ENCODE measurements at regions not wholly inside any gene's neighbourhood (a gene's known extent, or its start where the extent isn't known, plus 50 kb on each side); places are given as distances from the start of the nearest gene placed in this dataset.
"Not testable (repeated sequence)": the region's sequence is repeated elsewhere in the genome, so short reads cannot be mapped to it uniquely, and the experiment has no call there.

DNA sequence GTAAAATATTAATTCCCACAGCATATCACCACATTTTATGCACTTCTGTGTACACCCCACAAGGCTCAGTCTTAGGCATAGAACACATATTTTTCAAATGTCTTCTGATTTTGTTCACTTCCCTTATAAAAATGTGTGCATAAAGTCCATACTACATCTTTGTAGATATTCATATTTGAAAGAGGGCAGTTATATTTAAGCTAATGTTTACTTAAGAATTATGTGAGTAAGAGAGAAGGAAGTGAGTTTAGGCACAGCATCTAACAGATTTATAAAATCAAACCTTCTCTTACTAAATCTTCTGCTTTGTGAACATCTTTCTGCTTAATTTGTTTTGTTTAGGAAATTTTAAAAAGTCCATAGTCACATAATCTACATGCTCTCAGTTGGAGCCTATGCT, 648.1 kb downstream of the FSCB start:
- DNase-seq (ENCODE audit: low spot score), result no peak

DNA sequence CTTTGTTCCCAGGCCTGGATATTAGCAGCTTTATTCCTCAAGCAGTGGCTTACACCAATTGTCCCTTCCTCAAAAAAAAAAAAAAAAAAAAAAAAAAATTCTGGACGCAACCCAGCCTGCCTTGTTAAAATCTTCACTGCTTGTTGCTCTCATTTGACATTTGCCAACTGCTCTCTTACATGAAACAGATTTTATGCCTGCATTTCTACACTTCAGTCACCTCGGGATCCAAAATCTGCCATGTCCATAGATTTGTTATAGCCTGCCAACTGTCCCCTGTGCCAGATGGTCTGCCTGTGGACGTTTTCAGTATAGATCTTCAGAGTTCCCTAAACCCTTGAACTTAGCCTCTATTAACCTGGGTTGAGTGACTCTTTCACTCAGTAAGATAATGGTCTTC, 651.5 kb downstream of the FSCB start:
- DNase-seq (ENCODE audit: low spot score), result no peak

DNA sequence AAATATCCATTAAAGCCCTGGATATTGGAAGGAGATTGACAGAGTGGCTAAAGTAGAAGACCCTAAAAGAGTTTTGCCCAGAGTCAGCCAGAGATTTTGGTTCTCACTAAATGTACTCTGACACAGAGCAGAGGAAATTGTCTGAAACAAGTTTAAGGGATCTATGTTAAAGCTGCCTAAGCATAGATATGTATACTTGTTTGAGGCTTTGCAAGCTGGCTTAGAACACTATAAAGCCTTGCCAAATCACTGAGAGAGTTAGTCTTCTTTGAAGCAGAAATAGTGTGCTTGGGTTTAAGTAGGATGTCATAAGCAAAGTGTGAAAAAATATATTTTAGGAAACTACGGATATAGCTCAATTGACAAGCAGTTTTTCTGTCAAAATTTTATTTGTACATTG, 653.5 kb downstream of the FSCB start:
- DNase-seq (ENCODE audit: low spot score), result no peak

DNA sequence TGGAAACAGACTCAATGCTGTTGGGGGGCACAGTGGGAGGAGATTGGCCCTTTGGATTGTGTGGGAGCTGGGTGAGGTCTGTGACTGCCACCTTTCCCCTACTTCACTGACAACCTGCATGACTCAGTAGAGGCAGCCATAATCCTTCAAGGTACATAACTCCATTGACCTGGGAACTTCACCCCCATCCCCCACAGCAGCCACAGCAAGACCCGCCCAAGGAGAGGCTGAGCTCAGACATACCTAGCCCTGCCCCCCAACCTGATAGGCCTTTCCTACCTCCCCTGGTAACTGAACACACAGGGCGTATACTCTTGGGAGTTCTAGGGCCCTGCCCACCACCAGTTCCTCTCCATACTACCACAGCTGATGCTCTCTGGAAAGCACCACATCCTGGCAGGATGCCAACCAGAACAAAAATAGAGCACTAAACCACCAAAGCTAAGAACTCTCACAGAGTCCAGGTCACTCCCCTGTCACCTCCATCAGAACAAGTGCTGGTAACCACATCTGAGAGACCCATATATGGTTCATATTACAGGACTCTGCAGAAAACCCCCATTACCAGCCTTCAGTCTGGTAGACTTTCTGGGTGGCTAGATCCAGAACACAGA, 703.9 kb downstream of the FSCB start:
- DNase-seq (ENCODE audit: low spot score), result no peak

DNA sequence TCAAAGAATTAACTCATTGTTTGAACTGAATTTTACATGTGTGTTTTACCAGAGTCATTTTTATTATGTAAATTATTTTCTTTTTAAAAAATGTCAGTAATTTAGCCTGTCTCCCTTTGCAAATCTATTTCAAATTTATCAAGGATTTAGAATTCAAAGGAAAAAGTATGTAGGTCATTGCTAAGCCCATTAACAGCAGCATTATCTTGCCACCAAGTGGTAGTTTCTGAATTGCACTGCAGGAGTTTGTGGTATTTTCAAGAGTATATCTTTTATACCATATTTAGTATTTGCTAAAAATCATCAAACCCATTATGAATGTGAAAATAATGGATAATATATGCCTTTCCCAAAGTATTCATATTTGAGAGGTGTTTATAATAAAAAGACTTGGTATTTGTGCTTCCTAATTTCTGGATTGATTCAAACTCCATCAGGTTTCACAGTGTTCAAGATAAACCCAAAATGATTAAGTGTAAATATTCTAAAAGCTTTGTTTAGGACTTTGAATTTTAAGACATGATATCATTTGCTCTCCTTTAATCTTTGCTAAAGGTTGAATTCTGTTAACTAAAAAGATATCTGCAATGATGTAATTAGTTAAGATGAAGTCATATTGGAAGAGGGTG, 711.4 kb downstream of the FSCB start:
- no peak for DNase-seq (ENCODE audit: low spot score)

DNA sequence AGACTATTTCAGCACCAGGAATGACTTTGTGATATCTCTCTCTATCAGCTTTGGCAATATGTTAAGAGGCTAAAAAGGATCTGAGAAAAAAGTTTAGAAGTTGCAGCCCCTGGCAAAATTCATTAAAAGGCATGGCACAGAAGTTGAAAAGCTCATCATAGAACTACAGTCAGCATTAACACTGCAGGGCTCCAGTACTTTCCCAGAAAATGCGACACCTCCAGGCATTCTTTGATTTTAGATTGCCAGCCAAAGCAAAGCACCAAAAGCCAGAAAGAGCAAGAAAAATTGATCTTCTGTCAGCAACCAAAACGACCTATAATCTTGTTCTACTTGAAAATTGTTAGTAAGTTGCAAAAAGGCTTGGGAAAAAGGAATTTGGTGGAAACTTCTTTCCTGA, 713.5 kb downstream of the FSCB start:
- DNase-seq (ENCODE audit: low spot score), result no peak

GRCh38 chr14:43792980-43793379, 714.1 kb downstream of the FSCB start:
- DNase-seq (ENCODE audit: low spot score), result no peak

- no peak for DNase-seq (ENCODE audit: low spot score)
Observed at GRCh38 chr14:43790681-43791080, 716.4 kb downstream of the FSCB start.

GRCh38 chr14:43789458-43789857, 717.6 kb downstream of the FSCB start:
- DNase-seq (ENCODE audit: low spot score), result no peak

DNA sequence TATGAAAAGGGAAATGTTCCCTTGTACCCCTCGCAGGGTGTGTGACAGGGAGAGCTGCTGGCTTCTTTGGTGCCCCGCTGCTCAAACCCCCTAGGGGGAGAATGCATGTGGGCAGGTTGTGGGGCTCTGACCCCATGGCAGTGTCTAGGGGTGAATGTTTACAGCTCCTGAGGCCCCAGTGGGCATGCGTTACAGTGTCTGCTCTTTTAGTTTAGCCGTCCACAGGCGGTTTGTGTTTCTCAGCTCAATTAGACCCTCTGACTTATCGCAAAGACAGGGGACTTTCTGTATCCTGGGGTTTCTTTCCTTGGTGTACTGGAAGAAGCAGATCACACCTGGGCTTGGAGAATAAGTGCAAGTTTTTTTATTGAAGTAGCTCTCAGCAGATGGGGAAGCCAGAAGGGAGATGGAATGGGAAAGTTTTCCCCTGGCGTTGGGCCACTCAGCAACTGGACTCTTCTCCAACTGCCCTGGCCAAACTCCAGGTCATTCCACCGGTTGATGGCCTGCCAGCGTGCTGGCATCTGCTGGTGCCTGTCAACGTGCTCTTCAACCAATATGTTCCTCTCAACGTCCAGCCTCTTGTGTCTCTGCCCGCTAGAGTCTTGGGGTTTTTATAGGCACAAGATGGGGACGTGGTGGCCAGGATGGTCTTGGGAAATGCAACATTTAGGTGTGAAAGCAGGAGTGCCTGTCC, 720.9 kb downstream of the FSCB start:
- DNase-seq (ENCODE audit: low spot score), result no peak

DNA sequence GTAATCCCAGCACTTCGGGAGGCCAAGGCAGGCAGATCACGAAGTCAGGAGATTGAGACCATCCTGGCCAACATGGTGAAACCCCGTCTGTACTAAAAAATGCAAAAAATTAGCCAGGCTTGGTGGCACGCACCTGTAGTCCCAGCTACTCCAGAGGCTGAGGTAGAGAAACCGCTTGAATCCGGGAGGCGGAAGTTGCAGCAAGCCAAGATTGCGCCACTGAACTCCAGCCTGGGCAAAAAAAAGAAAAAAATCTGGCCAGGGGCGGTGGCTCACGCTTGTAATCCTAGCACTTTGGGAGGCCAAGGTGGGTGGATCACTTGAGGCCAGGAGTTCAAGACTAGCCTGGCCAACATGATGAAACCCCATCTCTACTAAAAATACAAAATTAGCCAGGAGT, 722.7 kb downstream of the FSCB start:
- DNase-seq (ENCODE audit: low spot score), result not testable (repeated sequence)

DNA sequence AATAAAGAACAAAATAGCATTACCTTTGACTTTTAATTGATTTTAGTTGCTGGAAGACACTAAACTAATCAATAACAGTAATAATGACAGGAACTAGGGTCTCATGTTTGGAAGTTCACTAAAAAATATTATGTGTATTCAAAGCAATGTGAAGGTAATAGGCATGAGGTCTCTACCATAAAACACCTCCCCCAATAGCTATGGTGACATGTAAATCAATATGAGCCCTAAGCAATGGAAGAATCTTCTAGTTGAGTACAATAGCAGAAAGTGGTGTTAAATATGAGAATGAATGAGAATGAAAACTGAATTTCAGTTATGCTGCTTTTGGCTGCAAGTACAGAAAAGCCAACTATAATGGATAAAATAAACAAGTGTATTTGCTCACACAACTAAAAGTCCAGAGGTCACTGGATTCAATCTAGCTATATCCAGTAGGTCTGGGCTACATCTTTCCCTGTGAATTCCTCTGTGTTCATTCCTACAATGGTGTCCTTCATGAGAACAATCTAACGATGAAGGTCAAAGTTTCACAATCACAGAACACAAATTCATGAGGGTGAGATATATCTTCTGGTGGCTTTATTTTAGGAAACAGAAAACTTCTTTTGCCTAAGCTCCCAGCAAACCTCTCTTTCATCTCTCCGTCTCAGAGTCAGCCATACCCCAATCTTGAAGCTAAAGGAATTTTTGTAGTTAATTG, 728.0 kb downstream of the FSCB start:
- no peak for DNase-seq (ENCODE audit: low spot score)

DNA sequence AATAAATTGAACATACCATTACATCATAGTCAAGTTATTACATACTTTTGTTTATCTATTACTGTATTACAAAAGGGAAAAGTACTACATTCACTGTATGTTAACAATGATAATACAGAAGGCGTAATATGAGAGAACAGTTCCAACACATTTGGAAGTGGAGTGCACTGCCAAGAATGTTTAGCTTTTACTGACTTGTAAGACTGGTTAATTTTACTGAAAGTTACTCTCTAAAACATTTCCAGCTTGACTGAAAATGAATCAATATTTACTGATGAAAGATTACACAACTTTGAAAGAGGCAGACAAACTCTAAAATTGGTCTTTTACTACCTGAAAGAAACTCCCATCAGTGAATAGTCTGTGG, 728.5 kb downstream of the FSCB start:
- no peak for DNase-seq (ENCODE audit: low spot score)

DNA sequence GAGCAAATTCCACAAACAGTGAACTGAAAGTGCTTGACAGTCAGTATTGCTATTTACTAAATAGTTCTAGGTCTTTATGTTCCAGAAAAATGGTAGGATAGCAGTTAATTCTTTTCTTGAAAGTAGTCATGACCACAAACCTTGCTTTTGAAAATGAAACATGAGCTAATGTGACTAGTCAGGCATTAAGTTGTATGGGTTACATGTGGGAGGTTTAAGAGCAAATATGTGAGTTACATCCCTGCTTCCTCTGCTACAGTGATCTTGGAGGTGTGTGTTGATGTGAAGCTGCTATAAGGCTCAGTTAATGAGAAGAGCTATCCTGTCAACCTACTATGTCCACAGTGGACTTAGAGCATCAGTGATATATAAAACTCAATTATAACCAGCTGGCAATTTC, 741.6 kb downstream of the FSCB start:
- DNase-seq (ENCODE audit: low spot score), result no peak

GRCh38 chr14:43764433-43764832, 742.6 kb downstream of the FSCB start:
- no peak for DNase-seq (ENCODE audit: low spot score)

- DNase-seq (ENCODE audit: low spot score), result no peak
Observed at GRCh38 chr14:43755707-43756106, 751.4 kb downstream of the FSCB start.

GRCh38 chr14:43754838-43755237, 752.2 kb downstream of the FSCB start:
- DNase-seq (ENCODE audit: low spot score), result no peak

DNA sequence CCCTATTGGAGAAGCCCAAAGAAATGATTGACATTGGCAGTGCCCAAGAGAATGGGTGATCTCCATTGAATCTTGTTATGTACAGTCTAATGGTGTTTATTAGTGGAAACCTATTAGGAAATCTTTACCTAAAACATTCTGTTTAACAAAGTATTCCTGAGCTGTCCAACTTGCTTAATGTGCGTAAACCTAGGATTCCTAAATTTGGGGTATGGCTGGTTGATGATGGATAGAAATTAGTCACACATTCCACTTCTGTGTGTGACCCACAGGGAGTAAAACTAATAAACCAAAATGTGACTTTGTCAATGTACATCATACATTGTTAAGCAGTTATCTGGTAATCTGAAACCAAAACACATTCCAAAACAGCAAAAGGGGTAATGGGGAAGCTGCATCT, 761.3 kb downstream of the FSCB start:
- DNase-seq (ENCODE audit: low spot score), result no peak

DNA sequence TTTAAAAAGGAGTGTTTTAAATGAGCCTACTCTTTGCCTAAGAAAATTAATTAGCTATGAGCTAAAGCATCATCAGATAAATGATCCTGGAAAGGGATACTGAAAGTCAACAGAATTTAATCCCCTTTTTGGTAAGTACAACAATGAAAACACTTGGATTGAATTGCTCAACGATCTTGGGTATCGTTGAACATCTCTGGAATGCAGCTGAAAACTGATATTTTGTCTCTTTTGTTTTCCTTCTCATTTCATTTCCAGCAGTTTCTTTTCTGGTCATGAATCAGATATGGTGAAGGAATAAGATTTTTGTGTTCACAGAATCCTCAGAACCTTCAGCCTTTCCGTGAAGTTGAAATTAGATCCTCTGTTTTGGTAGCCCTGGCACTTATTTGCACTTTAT, 771.2 kb downstream of the FSCB start:
- DNase-seq (ENCODE audit: low spot score), result no peak

DNA sequence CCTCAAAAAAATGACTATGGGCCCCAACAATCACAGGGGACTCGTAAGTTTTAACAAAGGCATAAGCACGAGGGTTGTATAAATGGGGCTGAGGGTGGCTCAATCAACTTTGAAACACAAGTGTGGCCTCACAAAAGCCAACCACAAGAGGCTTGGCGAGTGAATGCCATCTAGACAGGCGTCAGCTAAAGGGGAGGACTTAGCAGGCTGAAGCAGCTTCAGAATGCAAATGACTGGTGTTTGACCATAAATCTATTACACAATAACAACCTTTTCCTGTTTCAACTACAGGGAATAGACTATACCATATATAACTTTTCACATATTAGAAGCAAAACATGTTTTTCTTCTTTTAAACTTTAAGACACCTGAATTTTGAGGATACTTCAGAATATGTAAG, 777.9 kb downstream of the FSCB start:
- no peak for DNase-seq (ENCODE audit: low spot score)

GRCh38 chr14:43706900-43707299, 800.2 kb downstream of the FSCB start:
- no peak for DNase-seq (ENCODE audit: low spot score)

- DNase-seq (ENCODE audit: low spot score), result not testable (repeated sequence)
Observed at GRCh38 chr14:43698561-43699284, 808.4 kb downstream of the FSCB start.
